ENCODE measurements at regions not wholly inside any gene's neighbourhood (a gene's known extent, or its start where the extent isn't known, plus 50 kb on each side); places are given as distances from the start of the nearest gene placed in this dataset.
"Not testable (repeated sequence)": the region's sequence is repeated elsewhere in the genome, so short reads cannot be mapped to it uniquely, and the experiment has no call there.

- Mint-ChIP-seq H3K4me3 (no peak overlapping the region), H3K9me3 (peaks cover 3% of the 10 kb centered on the region), H3K27ac (no peak overlapping the region), H3K36me3 (no peaks in the 10 kb centered on the region), H3K27me3 (peaks cover 50% of the 10 kb centered on the region), H3K4me1 (peaks cover 4% of the 10 kb centered on the region)
- DNase-seq: no peak
These were observed 231.7 kb downstream of the CRLF2 start for GRCh38 chrX:980587-981235.

DNA sequence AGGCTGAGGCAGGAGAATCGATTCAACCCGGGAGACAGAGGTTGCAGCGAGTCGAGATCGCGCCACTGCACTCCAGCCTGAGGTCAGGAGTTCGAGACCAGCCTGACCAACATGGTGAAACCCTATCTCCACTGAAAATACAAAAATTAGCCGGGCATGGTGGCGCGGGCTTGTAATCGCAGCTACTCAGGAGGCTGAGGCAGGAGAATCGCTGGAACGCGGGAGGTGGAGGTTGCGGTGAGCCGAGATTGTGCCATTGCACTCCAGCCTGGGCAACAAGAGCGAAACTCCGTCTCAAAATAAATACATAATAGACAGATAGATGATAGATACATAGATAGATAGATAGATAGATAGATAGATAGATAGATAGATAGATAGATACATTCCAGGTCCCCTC lies 233.3 kb downstream of the CRLF2 start:
- peaks cover 53% of the 10 kb centered on the region for H3K27me3 Mint-ChIP-seq
- H3K4me3 Mint-ChIP-seq, H3K36me3 Mint-ChIP-seq, H3K9me3 Mint-ChIP-seq, DNase-seq, H3K4me1 Mint-ChIP-seq, H3K27ac Mint-ChIP-seq: not testable (repeated sequence)

DNA sequence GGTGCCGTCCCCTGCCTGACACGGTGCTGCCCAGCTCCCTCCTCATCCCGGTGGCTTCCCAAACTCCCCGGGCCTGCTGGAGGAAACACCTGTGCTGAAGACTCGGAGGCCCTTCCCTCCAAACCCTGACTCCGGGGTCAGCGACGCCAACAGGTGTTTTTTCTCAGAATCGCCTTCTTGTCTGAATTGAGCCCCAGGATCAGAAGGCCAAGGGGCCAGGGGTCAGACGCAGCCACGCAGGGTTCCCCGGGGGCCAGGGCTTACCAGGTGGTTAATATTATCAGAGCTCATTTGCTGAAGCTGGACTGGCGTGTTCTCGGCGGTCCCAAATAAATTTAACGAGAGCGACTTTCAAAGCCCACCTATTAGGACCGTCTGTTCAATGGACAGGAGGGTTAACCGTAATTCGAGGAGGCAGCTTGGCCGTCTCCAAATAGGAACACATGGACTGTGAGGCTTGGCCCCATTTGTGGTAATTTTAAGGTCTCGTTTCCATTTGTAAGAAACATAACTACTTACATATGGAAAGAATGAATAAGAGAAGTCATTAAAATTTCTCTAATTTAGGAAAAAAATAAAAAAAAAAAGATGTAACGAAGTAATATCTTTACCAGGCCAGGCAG lies 239.3 kb downstream of the CRLF2 start:
- H3K27me3 Mint-ChIP-seq: peaks cover 16% of the 10 kb centered on the region
- no peaks in the 10 kb centered on the region for H3K4me1 Mint-ChIP-seq
- no peak overlapping the region for H3K27ac Mint-ChIP-seq
- no peak overlapping the region for H3K4me3 Mint-ChIP-seq
- H3K9me3 Mint-ChIP-seq: peaks cover 5% of the 10 kb centered on the region
- DNase-seq: no peak
- H3K36me3 Mint-ChIP-seq: no peaks in the 10 kb centered on the region

DNA sequence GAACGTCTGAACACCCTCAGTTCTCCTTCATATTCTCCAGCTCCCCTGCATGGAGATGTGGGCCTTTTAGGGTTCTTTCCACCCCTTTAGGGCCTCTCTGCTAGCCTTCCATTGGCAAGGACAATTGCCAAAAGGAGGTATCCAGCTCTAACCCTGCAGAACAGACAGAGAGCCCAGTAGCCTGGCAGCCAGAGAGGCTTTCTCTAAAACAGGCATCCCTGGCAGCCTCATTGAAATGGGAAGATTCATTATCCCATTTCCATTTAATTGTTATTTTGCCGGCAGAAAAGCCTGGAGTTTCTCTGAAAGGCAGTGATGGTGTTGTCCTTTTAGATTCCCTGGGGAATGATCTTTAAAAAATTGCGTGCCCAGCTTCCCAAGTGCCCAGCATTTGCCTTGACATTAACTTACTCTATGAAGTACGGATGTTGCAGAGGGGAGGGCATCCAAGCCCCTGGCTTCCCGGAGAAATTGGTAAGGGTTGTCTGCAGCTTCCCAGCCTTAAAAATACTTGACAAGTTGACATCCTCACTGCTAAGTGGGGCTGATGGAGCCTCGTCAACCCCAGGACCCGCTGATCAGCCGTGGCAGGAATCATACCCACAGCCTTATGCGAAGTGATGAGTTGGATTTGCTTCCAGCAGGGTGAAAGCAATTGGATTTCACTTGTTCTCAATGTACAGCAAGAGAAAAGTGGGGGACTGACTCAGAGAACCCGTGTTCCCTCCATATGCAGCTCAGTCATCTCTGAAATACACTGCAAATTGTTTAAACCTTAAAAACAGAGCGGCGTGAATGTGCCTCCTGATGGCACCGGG lies 244.1 kb downstream of the CRLF2 start:
- no peak for DNase-seq
- no peak overlapping the region for H3K4me3 Mint-ChIP-seq
- H3K4me1 Mint-ChIP-seq: peaks cover 5% of the 10 kb centered on the region
- H3K27ac Mint-ChIP-seq: no peak overlapping the region
- peaks cover 10% of the 10 kb centered on the region for H3K27me3 Mint-ChIP-seq
- H3K36me3 Mint-ChIP-seq: no peaks in the 10 kb centered on the region
- peaks cover 2% of the 10 kb centered on the region for H3K9me3 Mint-ChIP-seq

- H3K4me3 Mint-ChIP-seq: no peak overlapping the region
- no peaks in the 10 kb centered on the region for H3K36me3 Mint-ChIP-seq
- no peak overlapping the region for H3K27ac Mint-ChIP-seq
- H3K27me3 Mint-ChIP-seq: peaks cover 15% of the 10 kb centered on the region
- peaks cover 5% of the 10 kb centered on the region for H3K4me1 Mint-ChIP-seq
- DNase-seq: no peak
- H3K9me3 Mint-ChIP-seq: peaks cover 2% of the 10 kb centered on the region
These were observed 245.9 kb downstream of the CRLF2 start for GRCh38 chrX:966396-967070.

DNA sequence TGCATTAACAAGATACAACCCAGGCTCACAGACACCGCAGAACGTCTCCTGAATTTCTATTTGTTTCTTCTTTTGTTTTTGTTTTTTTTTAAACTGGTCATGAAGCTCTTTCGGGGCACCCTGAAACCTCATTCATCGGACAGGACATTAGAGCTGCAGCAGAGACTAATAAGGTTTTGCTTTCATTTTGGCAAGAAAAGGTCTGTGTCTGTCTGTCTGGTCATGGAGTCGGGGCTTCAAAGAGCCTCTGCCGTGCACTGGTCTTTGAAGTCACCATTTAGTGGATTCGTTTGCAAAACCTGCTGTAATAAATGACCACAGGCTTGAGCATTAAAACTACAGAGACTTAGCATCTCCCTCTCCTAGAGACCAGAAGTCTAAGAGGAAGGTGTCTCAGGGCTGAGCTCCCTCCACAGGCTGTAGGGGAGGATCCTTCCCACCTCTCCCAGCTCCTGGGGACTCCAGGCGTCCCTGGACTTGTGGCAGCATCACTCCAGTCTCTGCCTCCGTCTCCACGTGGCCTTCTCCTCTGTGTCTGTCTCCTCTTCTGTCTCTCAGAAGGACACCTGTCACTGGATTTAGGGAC lies 247.5 kb downstream of the CRLF2 start:
- no peaks in the 10 kb centered on the region for H3K36me3 Mint-ChIP-seq
- peaks cover 2% of the 10 kb centered on the region for H3K9me3 Mint-ChIP-seq
- peaks cover 17% of the 10 kb centered on the region for H3K27me3 Mint-ChIP-seq
- DNase-seq: no peak
- peak overlapping the region; percentile 12 for H3K4me3 Mint-ChIP-seq
- no peak overlapping the region for H3K27ac Mint-ChIP-seq
- peaks cover 5% of the 10 kb centered on the region for H3K4me1 Mint-ChIP-seq

GRCh38 chrX:960821-961220 lies 251.6 kb downstream of the CRLF2 start:
- DNase-seq: no peak
- Mint-ChIP-seq H3K4me1 (peaks cover 5% of the 10 kb centered on the region), H3K27ac (no peak overlapping the region), H3K27me3 (peaks cover 13% of the 10 kb centered on the region), H3K9me3 (no peaks in the 10 kb centered on the region), H3K4me3 (no peak overlapping the region), H3K36me3 (no peaks in the 10 kb centered on the region)

- Mint-ChIP-seq H3K9me3 (no peaks in the 10 kb centered on the region), H3K36me3 (no peaks in the 10 kb centered on the region), H3K27ac (no peak overlapping the region), H3K4me3 (no peak overlapping the region), H3K27me3 (peaks cover 10% of the 10 kb centered on the region), H3K4me1 (peaks cover 2% of the 10 kb centered on the region)
- DNase-seq: no peak
These were observed 252.9 kb downstream of the CRLF2 start for GRCh38 chrX:959595-959994.

GRCh38 chrX:955168-955781 lies 257.2 kb downstream of the CRLF2 start:
- DNase-seq, H3K27me3 Mint-ChIP-seq, H3K9me3 Mint-ChIP-seq, H3K36me3 Mint-ChIP-seq, H3K4me1 Mint-ChIP-seq, H3K27ac Mint-ChIP-seq, H3K4me3 Mint-ChIP-seq: not testable (repeated sequence)

DNA sequence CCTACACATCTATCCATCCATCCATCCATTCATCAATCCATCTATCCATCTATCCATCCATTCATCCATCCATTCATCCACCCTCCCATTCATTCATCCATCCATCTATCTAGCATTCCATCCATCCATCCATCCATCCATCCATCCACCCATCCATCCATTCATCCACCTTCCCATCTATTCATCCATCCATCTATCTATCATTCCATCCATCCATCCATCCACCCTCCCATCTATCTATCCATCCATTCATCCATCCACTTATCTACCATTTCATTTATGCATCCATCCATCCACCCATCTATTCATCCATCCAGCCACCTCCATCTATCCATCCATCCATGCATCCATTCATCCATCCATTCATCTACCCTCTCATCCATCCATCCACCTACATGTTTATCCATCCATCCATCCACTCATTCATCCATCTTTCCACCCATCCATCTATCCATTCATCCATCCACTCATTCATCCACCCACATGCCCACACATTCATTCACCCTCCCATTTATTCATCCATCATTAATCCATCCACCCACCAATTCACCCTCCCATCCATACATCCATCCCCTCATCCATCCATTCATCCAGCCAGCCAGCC lies 258.5 kb downstream of the CRLF2 start:
- no peak for DNase-seq
- no peaks in the 10 kb centered on the region for H3K4me1 Mint-ChIP-seq
- no peak overlapping the region for H3K27ac Mint-ChIP-seq
- no peaks in the 10 kb centered on the region for H3K9me3 Mint-ChIP-seq
- H3K4me3 Mint-ChIP-seq: no peak overlapping the region
- no peaks in the 10 kb centered on the region for H3K27me3 Mint-ChIP-seq
- no peaks in the 10 kb centered on the region for H3K36me3 Mint-ChIP-seq

DNA sequence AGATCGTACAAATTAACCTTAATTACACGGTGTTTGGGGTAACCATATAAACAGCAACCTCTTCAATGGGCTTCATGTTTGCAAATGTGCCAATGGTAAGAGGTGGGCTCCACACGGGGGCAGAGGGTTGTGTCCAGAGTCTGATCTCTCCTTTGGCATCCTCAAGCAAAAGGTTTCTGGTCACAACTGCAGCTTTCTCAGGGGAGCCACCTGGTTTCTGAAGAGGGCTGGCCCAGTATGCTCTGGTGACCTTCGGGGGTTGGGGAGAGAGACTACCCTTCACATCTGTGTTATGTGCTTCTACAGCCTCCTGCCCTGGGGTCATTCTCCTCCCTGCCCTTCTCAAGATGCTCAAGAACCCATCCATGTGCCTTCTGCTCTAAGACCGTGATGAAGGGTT lies 259.6 kb downstream of the CRLF2 start:
- H3K27me3 Mint-ChIP-seq: no peaks in the 10 kb centered on the region
- H3K36me3 Mint-ChIP-seq: no peaks in the 10 kb centered on the region
- peaks cover 2% of the 10 kb centered on the region for H3K9me3 Mint-ChIP-seq
- no peak for DNase-seq
- no peaks in the 10 kb centered on the region for H3K4me1 Mint-ChIP-seq
- H3K27ac Mint-ChIP-seq: no peak overlapping the region
- H3K4me3 Mint-ChIP-seq: no peak overlapping the region

DNA sequence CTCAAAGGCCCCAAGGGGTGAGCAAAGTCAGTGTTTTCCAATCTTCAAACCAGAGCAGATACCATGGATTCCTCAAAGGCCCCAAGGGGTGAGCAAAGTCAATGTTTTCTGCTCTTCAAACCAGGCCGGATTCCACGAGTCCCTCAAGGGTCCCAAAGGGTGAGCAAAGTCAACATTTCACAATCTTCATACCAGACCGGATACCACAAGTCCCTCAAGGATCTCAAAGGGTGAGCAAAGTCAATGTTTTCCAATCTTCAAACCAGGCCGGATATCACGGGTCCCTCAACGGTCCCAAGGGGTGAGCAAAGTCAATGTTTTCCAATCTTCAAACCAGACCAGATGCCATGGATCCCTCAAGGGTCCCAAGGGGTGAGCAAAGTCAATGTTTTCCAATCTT lies 265.2 kb downstream of the CRLF2 start:
- H3K27me3 Mint-ChIP-seq, H3K4me3 Mint-ChIP-seq, H3K4me1 Mint-ChIP-seq, H3K27ac Mint-ChIP-seq, DNase-seq, H3K9me3 Mint-ChIP-seq, H3K36me3 Mint-ChIP-seq: not testable (repeated sequence)

GRCh38 chrX:943035-943434 lies 269.4 kb downstream of the CRLF2 start:
- Mint-ChIP-seq H3K9me3 (peaks cover 1% of the 10 kb centered on the region), H3K27me3 (peaks cover 34% of the 10 kb centered on the region), H3K4me1 (no peaks in the 10 kb centered on the region), H3K4me3 (no peak overlapping the region), H3K27ac (no peak overlapping the region), H3K36me3 (no peaks in the 10 kb centered on the region)
- no peak for DNase-seq

DNA sequence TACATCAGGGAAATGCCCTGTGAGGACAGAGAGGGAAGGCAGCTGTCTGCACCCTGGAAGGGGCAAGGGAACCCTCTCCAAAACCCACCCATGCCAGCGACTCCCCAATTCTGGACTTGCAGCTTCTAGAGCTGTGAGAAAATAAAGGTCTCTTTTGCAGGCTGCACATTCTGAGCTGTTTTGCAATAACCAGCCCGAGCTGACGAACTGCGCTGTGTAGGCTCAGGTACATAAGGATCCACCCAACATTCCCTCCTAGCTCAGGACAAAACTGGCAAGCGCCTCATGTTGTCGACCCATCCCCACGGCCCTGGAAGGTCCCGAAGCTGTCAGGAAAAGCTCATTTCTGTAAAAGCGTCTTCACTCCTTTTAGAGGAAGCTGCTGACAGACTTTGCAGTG lies 271.8 kb downstream of the CRLF2 start:
- H3K4me1 Mint-ChIP-seq: no peaks in the 10 kb centered on the region
- H3K4me3 Mint-ChIP-seq: no peak overlapping the region
- H3K36me3 Mint-ChIP-seq: no peaks in the 10 kb centered on the region
- no peak for DNase-seq
- H3K9me3 Mint-ChIP-seq: no peaks in the 10 kb centered on the region
- H3K27ac Mint-ChIP-seq: no peak overlapping the region
- H3K27me3 Mint-ChIP-seq: peaks cover 34% of the 10 kb centered on the region

Data from activated naive CD8-positive, alpha-beta T cell treated with anti-CD3 and anti-CD28 coated beads for 36 hours (primary cell).